ENCODE measurements at regions not wholly inside any gene's neighbourhood (a gene's known extent, or its start where the extent isn't known, plus 50 kb on each side); places are given as distances from the start of the nearest gene placed in this dataset.

- DNase-seq (ENCODE audit: low read depth) = no peak
- no peak overlapping the region for H3K4me3 ChIP-seq (ENCODE audit: low read depth, low read length)
- TF ChIP-seq CTCF (IDR thresholded peaks at IDR 0.05; ENCODE audit: insufficient read depth, low read length) = no peak
Observed at GRCh38 chr21:32137931-32138330, 140.9 kb downstream of the MIS18A start.

GRCh38 chr21:32137266-32137665 lies 141.6 kb downstream of the MIS18A start:
- DNase-seq (ENCODE audit: low read depth) = no peak
- TF ChIP-seq CTCF (IDR thresholded peaks at IDR 0.05; ENCODE audit: insufficient read depth, low read length) = no peak
- H3K4me3 ChIP-seq (ENCODE audit: low read depth, low read length) = no peak overlapping the region

DNA sequence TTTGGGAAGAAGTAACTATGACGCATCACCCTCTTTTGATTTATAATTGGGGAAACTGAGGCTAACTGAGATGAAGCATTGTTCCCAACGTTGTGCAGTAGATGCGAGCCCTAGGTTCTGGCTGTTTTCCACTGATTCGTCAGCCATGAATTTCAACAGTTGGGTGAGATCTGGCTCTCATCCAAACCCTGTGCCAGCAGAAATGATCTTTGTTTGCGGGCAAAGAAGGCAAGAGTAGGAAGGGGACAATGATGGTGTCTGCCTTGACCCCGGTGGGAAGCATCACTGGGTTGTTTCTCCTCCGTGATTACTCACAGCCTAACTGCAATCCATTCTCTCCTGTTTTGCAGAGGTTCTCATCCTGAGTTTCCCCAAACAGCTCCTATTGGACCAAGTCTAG lies 142.3 kb downstream of the MIS18A start:
- no peak overlapping the region for H3K4me3 ChIP-seq (ENCODE audit: low read depth, low read length)
- DNase-seq (ENCODE audit: low read depth) = no peak
- TF ChIP-seq CTCF (IDR thresholded peaks at IDR 0.05; ENCODE audit: insufficient read depth, low read length) = no peak

GRCh38 chr21:32135401-32136363 lies 143.2 kb downstream of the MIS18A start:
- no peak for DNase-seq (ENCODE audit: low read depth)
- no peak overlapping the region for H3K4me3 ChIP-seq (ENCODE audit: low read depth, low read length)
- TF ChIP-seq CTCF (IDR thresholded peaks at IDR 0.05; ENCODE audit: insufficient read depth, low read length) = no peak

DNA sequence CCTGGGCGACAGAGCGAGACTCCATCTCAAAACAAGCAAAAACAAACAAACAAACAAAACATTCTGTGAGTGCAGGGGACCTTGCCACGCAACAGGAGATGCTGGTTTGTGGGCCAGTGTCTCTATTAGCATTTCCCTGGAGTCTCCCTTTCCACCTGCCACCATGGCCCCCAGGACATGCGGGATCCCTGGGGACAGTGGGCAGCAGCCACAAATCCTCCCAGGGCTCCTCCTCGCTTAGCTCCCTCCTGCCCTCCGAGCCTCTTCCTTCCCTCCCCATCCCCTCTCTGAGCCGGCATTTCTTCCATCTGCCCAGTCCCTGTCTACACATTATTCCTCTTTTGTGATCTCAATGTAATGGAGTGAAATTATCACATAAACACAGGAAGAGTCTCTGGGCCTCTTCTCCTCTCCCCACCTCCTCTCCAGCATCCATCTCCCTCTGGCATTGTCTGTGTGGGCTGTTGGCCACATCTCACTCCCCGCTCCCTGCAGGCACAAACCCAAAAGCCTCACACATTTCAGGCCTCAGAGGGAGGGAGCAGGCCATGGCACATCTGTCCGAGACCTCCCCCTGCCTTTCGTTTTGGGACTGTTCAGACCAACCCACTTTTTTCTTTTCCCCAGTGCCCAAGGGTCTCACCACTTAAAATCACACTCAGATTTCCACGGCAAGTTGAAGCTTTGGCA lies 144.3 kb downstream of the MIS18A start:
- H3K4me3 ChIP-seq (ENCODE audit: low read depth, low read length) = no peak overlapping the region
- no peak for TF ChIP-seq CTCF (IDR thresholded peaks at IDR 0.05; ENCODE audit: insufficient read depth, low read length)
- DNase-seq (ENCODE audit: low read depth) = no peak

- no peak for TF ChIP-seq CTCF (IDR thresholded peaks at IDR 0.05; ENCODE audit: insufficient read depth, low read length)
- no peak for DNase-seq (ENCODE audit: low read depth)
- no peak overlapping the region for H3K4me3 ChIP-seq (ENCODE audit: low read depth, low read length)
Observed at GRCh38 chr21:32132881-32133280, 146.0 kb downstream of the MIS18A start.
